ENCODE measurements at regions not wholly inside any gene's neighbourhood (a gene's known extent, or its start where the extent isn't known, plus 50 kb on each side); places are given as distances from the start of the nearest gene placed in this dataset.
"Not testable (repeated sequence)": the region's sequence is repeated elsewhere in the genome, so short reads cannot be mapped to it uniquely, and the experiment has no call there.

GRCh38 chr4:125573368-125573767, 258.6 kb downstream of the FAT4 start:
- ChIA-PET CTCF (no interaction called here), POLR2A (no interaction called here)

- CTCF ChIA-PET = no interaction called here
- POLR2A ChIA-PET = no interaction called here
Observed at GRCh38 chr4:125573786-125574185, 259.0 kb downstream of the FAT4 start.

- POLR2A ChIA-PET = no interaction called here
Observed at GRCh38 chr4:125582302-125582701, 267.5 kb downstream of the FAT4 start.

GRCh38 chr4:125590158-125590557, 275.4 kb downstream of the FAT4 start:
- ChIA-PET CTCF (no interaction called here), POLR2A (no interaction called here)

More at GRCh38 chr4:125582302-125582701, 267.5 kb downstream of the FAT4 start:
- CTCF ChIA-PET = no interaction called here

GRCh38 chr4:125591290-125591689, 276.5 kb downstream of the FAT4 start:
- ChIA-PET CTCF (no interaction called here), POLR2A (no interaction called here)

- ChIA-PET CTCF (no interaction called here), POLR2A (no interaction called here)
Observed at GRCh38 chr4:125594056-125594602, 279.4 kb downstream of the FAT4 start.

GRCh38 chr4:125605926-125606325, 291.2 kb downstream of the FAT4 start:
- POLR2A ChIA-PET, CTCF ChIA-PET: not testable (repeated sequence)

- ChIA-PET POLR2A (no interaction called here), CTCF (no interaction called here)
Observed at GRCh38 chr4:125620066-125620860, 305.5 kb downstream of the FAT4 start.

- ChIA-PET POLR2A (no interaction called here), CTCF (no interaction called here)
Observed at GRCh38 chr4:125624951-125625350, 310.2 kb downstream of the FAT4 start.

- ChIA-PET POLR2A (no interaction called here), CTCF (no interaction called here)
Observed at GRCh38 chr4:125626946-125627345, 312.2 kb downstream of the FAT4 start.

- CTCF ChIA-PET = no interaction called here
Observed at GRCh38 chr4:125639182-125639621, 324.4 kb downstream of the FAT4 start.

GRCh38 chr4:125641611-125642010, 326.9 kb downstream of the FAT4 start:
- CTCF ChIA-PET = no interaction called here
- POLR2A ChIA-PET = no interaction called here

More at GRCh38 chr4:125639182-125639621, 324.4 kb downstream of the FAT4 start:
- POLR2A ChIA-PET = no interaction called here

GRCh38 chr4:125642645-125643044, 327.9 kb downstream of the FAT4 start:
- CTCF ChIA-PET = no interaction called here
- POLR2A ChIA-PET = no interaction called here

- CTCF ChIA-PET = no interaction called here
- POLR2A ChIA-PET = no interaction called here
Observed at GRCh38 chr4:125649452-125649851, 334.7 kb downstream of the FAT4 start.

- CTCF ChIA-PET = no interaction called here
- POLR2A ChIA-PET = no interaction called here
Observed at GRCh38 chr4:125650557-125650956, 335.8 kb downstream of the FAT4 start.

- POLR2A ChIA-PET, CTCF ChIA-PET: not testable (repeated sequence)
Observed at GRCh38 chr4:125651707-125652357, 337.1 kb downstream of the FAT4 start.

- POLR2A ChIA-PET = no interaction called here
- CTCF ChIA-PET = no interaction called here
Observed at GRCh38 chr4:125658773-125659172, 344.0 kb downstream of the FAT4 start.

- ChIA-PET CTCF (no interaction called here), POLR2A (no interaction called here)
Observed at GRCh38 chr4:125663896-125664767, 349.4 kb downstream of the FAT4 start.

GRCh38 chr4:125666635-125667034, 351.9 kb downstream of the FAT4 start:
- POLR2A ChIA-PET = no interaction called here
- CTCF ChIA-PET = no interaction called here

- ChIA-PET POLR2A (no interaction called here), CTCF (no interaction called here)
Observed at GRCh38 chr4:125676156-125676555, 361.4 kb downstream of the FAT4 start.

- CTCF ChIA-PET = no interaction called here
- POLR2A ChIA-PET = no interaction called here
Observed at GRCh38 chr4:125676583-125676982, 361.8 kb downstream of the FAT4 start.

All from activated CD8-positive, alpha-beta memory T cell treated with anti-CD3 and anti-CD28 coated beads for 36 hours (primary cell).